Tibial nerve (tissue), 4 donors: ENCODE measurements at regions not wholly inside any gene's neighbourhood (a gene's known extent, or its start where the extent isn't known, plus 50 kb on each side); places are given as distances from the start of the nearest gene placed in this dataset.
"Not testable (repeated sequence)": the region's sequence is repeated elsewhere in the genome, so short reads cannot be mapped to it uniquely, and the experiment has no call there.

Experiments
- DNase-seq, 2 donors: peaks; one replicate each; pipeline ENCODE4 v3.0.0-alpha.2; 2019; ENCODE audit warnings: low spot score in 2 of 2
- H3K27ac ChIP-seq, 4 donors: fragments of 200-600 bp; sonication (generic) in 3 of 4; one replicate each; pipeline ENCODE4 v1.5.1; 2017 to 2019; ENCODE audit warnings: mild to moderate bottlenecking in 1 of 4
- H3K27me3 ChIP-seq, 2 donors: fragments of 200-600 bp; sonication (generic) in 1 of 2; one replicate each; pipeline versions ENCODE4 v1.5.1 to v1.6.0; 2017 to 2019
- H3K36me3 ChIP-seq, 3 donors: fragments of 200-600 bp; sonication (generic); one replicate each; pipeline ENCODE4 v1.5.1; 2018 to 2019
- H3K4me1 ChIP-seq, 4 donors: fragments of 200-600 bp; sonication (generic) in 3 of 4; one replicate each; pipeline ENCODE4 v1.5.1; 2017 to 2019
- H3K4me3 ChIP-seq, 4 donors: fragments of 200-600 bp; sonication (generic) in 3 of 4; one replicate each; pipeline ENCODE4 v1.5.1; 2017 to 2019; ENCODE audit warnings: mild to moderate bottlenecking in 1 of 4, moderate library complexity in 1 of 4
- H3K9me3 ChIP-seq, 4 donors: fragments of 200-600 bp; sonication (generic) in 3 of 4; one replicate each; pipeline ENCODE4 v1.5.1; 2017 to 2019
- EP300 ChIP-seq, 2 donors: sonication (generic); formaldehyde crosslinking; IDR thresholded peaks; one replicate each; pipeline ENCODE4 v1.6.1; 2017; ENCODE audit warnings: antibody characterized with exemption in 2 of 2, mild to moderate bottlenecking in 1 of 2
- POLR2A ChIP-seq, 2 donors: fragments of 450-650 bp; IDR thresholded peaks; one replicate each; pipeline ENCODE4 v1.6.1; 2017; ENCODE audit warnings: antibody characterized with exemption in 2 of 2, mild to moderate bottlenecking in 2 of 2, moderate library complexity in 2 of 2
- WGBS, 2 donors: methylation state at CpG; one replicate each; pipeline ENCODE4 v1.1.5; 2018; 5-methylcytosine and 5-hydroxymethylcytosine counted together
- TF ChIP-seq, protein P1 (sequence below), 5 experiments: fragments of 200-600 bp in 3 of 5; fragments of 450-650 bp in 2 of 5; sonication (generic) in 3 of 5; IDR thresholded peaks; one replicate each; pipeline ENCODE4 v1.5.1; 2016 to 2019; ENCODE audit warnings: antibody characterized with exemption in 5 of 5, mild to moderate bottlenecking in 3 of 5, moderate library complexity in 2 of 5

DNA sequence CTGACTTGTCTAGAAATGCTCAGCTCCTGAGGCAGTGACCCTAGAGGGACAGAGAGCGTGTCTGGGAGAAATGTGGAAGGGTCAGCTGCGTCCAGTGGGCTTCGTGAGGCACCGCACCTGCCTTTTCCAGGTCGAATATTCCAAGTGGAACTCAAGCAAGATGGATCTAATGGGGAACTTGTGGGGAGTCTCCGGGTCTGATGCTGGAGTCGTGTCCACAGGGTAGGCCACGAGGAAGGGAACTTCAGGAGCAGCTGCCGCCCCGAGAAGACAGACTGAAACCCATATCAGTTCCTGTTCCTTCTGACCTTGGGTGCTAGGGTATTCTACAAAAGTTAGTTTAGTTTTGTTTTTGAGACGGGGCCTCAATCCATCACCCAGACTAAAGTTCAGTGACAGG lies 67.5 kb downstream of the TNFAIP2 start:
- no peak overlapping the region for H3K27ac ChIP-seq
- peaks cover 0 to 16% (median 5%) of the 10 kb centered on the region in 4 donors for H3K4me1 ChIP-seq
- no peak for DNase-seq
- no peak for TF ChIP-seq EP300 (IDR thresholded peaks at IDR 0.05)
- TF ChIP-seq, protein P1, sequence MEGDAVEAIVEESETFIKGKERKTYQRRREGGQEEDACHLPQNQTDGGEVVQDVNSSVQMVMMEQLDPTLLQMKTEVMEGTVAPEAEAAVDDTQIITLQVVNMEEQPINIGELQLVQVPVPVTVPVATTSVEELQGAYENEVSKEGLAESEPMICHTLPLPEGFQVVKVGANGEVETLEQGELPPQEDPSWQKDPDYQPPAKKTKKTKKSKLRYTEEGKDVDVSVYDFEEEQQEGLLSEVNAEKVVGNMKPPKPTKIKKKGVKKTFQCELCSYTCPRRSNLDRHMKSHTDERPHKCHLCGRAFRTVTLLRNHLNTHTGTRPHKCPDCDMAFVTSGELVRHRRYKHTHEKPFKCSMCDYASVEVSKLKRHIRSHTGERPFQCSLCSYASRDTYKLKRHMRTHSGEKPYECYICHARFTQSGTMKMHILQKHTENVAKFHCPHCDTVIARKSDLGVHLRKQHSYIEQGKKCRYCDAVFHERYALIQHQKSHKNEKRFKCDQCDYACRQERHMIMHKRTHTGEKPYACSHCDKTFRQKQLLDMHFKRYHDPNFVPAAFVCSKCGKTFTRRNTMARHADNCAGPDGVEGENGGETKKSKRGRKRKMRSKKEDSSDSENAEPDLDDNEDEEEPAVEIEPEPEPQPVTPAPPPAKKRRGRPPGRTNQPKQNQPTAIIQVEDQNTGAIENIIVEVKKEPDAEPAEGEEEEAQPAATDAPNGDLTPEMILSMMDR (IDR thresholded peaks at IDR 0.05): no peak
- no peak for TF ChIP-seq POLR2A (IDR thresholded peaks at IDR 0.05)
- H3K4me3 ChIP-seq: no peak overlapping the region
- WGBS, 2 donors: 86 to 93% methylated on average over 11 of the region's 11 CpGs
- peaks cover 0 to 46% of the 10 kb centered on the region in 2 donors for H3K27me3 ChIP-seq
- H3K36me3 ChIP-seq: no peaks in the 10 kb centered on the region
- H3K9me3 ChIP-seq: no peaks in the 10 kb centered on the region

DNA sequence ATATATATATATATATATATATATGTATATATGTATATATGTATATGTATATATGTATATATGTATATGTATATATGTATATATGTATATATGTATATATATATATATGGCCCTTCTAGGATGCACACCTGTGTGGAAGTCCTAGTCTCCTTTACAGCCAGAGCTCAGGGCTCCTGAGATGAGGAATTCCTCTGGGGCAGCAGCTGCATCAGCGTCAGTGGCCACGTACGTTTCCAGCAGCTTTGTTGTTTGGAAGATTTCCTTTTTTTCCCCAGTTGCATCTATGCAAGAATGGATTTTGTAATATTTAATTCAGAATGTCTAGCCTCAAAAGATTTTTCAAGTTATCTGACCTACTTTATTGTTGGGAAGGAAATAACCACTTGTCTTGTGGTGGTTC lies 68.6 kb downstream of the TNFAIP2 start:
- TF ChIP-seq EP300 (IDR thresholded peaks at IDR 0.05): no peak
- TF ChIP-seq, protein P1 (IDR thresholded peaks at IDR 0.05): no peak
- TF ChIP-seq POLR2A (IDR thresholded peaks at IDR 0.05): no peak
- H3K27me3 ChIP-seq: peaks cover 0 to 35% of the 10 kb centered on the region in 2 donors
- H3K4me1 ChIP-seq: peaks cover 0 to 16% (median 5%) of the 10 kb centered on the region in 4 donors
- DNase-seq: no peak
- H3K36me3 ChIP-seq: no peaks in the 10 kb centered on the region
- no peak overlapping the region for H3K4me3 ChIP-seq
- no peak overlapping the region for H3K27ac ChIP-seq
- H3K9me3 ChIP-seq: no peaks in the 10 kb centered on the region
- WGBS, 2 donors: 66 to 76% methylated on average over 3 of the region's 3 CpGs

DNA sequence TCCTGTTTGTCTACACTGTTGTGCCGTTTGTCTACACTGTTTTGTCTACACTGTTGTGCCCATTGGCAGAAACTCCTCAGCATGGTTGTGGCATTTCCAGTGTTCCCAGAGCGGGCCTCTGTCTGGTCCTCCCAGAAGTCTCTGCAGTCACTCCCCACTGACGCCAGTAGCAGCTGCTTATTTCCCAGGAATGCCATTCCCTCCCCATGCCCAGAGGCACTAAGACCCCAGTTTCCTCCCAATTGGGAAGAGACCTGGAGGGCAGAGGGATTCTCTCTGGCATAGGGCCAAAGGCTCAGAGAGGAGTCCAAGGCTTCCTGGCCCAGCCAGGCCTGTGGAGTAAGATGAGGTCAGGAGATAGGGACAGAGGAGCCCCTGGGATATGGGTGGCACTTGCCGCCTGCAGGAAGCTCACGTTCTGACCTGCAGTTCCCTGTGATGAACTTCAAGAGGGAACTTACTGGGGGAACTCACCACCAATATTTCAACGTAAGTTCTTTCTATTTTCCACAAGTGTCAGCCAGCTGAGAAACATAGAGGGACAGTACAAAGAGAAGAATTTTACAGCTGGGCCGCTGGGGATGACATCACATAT lies 69.1 kb downstream of the TNFAIP2 start:
- no peak for TF ChIP-seq EP300 (IDR thresholded peaks at IDR 0.05)
- no peak overlapping the region for H3K27ac ChIP-seq
- peaks cover 0 to 16% (median 5%) of the 10 kb centered on the region in 4 donors for H3K4me1 ChIP-seq
- H3K36me3 ChIP-seq: no peaks in the 10 kb centered on the region
- no peak for DNase-seq
- H3K9me3 ChIP-seq: no peaks in the 10 kb centered on the region
- 72 to 84% methylated on average over 7 of the region's 7 CpGs for WGBS, 2 donors
- no peak overlapping the region for H3K4me3 ChIP-seq
- peaks cover 0 to 30% of the 10 kb centered on the region in 2 donors for H3K27me3 ChIP-seq

DNA sequence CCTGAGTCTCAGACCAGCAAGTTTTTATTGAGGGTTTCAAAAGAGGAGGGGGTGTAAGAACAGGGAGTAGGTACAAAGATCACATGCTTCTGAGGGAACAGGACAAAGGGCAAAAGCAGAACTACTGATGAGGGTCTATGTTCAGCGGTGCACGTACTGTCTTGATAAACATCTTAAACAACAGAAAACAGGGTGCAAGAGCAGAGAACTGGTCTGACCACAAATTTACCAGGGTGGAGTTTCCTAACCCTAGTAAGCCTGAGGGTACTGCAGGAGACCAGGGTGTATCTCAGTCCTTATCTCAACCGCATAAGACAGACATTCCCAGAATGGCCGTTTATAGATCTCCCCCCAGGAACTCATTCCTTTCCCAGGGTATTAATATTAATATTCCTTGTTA lies 69.6 kb downstream of the TNFAIP2 start:
- WGBS, 2 donors: 92% methylated on average over 4 of the region's 4 CpGs
- not testable (repeated sequence) for H3K4me3 ChIP-seq, H3K27ac ChIP-seq, DNase-seq, H3K36me3 ChIP-seq, H3K9me3 ChIP-seq
- H3K27me3 ChIP-seq: peaks cover 0 to 25% of the 10 kb centered on the region in 2 donors
- H3K4me1 ChIP-seq: peaks cover 0 to 16% (median 5%) of the 10 kb centered on the region in 4 donors

DNA sequence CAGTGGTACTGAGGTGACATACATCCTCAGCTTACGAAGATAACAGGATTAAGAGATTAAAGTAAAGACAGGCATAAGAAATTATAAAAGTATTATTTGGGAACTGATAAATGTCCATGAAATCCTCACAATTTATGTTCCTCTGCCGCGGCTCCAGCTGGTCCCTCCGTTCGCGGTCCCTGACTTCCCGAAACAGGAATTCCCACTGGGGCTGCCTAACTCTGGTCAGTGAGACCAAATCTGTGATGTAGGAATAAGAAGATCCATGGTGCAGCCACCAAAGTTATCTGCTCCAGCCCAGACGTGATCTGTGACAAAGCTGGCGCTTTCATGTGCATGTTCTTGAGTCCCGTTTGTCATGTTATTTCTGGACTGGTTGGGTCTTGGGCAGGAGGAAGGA lies 70.2 kb downstream of the TNFAIP2 start:
- H3K27me3 ChIP-seq: peaks cover 0 to 19% of the 10 kb centered on the region in 2 donors
- H3K4me3 ChIP-seq, DNase-seq, H3K9me3 ChIP-seq, H3K27ac ChIP-seq, H3K36me3 ChIP-seq: not testable (repeated sequence)
- WGBS, 2 donors: 89 to 90% methylated on average over 10 of the region's 10 CpGs
- peaks cover 0 to 15% (median 6%) of the 10 kb centered on the region in 4 donors for H3K4me1 ChIP-seq

DNA sequence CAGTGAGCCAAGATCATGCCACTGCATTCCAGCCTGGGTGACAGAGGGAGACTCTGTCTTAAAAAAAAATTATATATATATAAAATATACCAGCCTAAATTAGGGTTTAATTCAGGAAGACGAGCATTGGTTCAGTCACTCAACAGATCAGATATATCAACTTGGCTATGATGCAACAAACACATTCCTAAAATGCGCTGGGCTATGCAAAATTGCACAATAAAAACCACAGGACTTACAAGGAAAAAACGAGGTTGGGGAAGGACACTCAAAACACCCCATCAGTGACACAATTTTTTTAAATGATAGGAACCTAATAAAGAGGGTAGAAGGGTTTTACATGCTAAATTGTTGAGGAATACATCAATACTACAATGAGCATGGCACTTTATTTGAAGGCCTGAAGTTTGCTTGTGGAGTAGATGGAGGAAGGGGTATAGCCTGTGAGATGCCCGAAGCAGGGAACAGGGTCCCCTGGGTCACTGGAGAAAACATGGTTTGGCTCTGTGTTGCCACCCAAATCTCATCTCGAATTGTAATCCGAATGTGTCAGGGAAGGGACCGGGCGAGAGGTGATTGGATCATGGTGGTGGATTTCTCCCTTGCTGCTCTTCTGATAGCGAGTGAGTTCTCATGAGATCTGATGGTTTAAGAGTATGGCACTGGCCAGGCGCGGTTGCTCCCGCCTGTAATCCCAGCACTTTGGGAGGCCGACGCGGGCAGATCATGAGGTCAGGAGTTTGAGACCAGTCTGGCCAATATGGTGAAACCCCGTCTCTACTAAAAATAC lies 71.2 kb downstream of the TNFAIP2 start:
- no peaks in the 10 kb centered on the region for H3K9me3 ChIP-seq
- TF ChIP-seq, protein P1 (IDR thresholded peaks at IDR 0.05): no peak
- no peak for TF ChIP-seq POLR2A (IDR thresholded peaks at IDR 0.05)
- TF ChIP-seq EP300 (IDR thresholded peaks at IDR 0.05): peak in 1 of 2 donors; percentile 82
- peaks cover 0 to 5% (median 1%) of the 10 kb centered on the region in 4 donors for H3K4me1 ChIP-seq
- no peak overlapping the region for H3K4me3 ChIP-seq
- no peaks in the 10 kb centered on the region for H3K36me3 ChIP-seq
- peak in 1 of 2 donors; percentile 49 for DNase-seq
- H3K27ac ChIP-seq: peak overlapping the region in 1 of 4 donors; percentile 17
- WGBS, 2 donors: 86% methylated on average over 16 of the region's 16 CpGs
- peaks cover 0 to 9% of the 10 kb centered on the region in 2 donors for H3K27me3 ChIP-seq
